Keratinocyte (primary cell): ENCODE measurements at regions not wholly inside any gene's neighbourhood (a gene's known extent, or its start where the extent isn't known, plus 50 kb on each side); places are given as distances from the start of the nearest gene placed in this dataset.

Experiments
- DNase-seq: peaks from one replicate; pipeline ENCODE4 v3.0.0-alpha.2; 2011; ENCODE audit warnings: low read depth, missing footprints, low spot score
- FAIRE-seq: peaks from 2 replicates; lab custom pipeline; 2011; peaks lifted over from hg19 to GRCh38; lab: Jason Lieb, UNC
- H2AFZ ChIP-seq: 2 replicates; pipeline ENCODE4 v1.6.0; 2012; ENCODE audit warnings: low read length, control low read depth, inconsistent platforms; ENCODE audit not compliant: control insufficient read depth
- H3K27ac ChIP-seq: 2 replicates; pipeline ENCODE4 v1.5.1; 2011; ENCODE audit warnings: low read length; ENCODE audit not compliant: control insufficient read depth, insufficient read depth
- H3K27me3 ChIP-seq: 3 replicates; pipeline ENCODE4 v1.6.0; 2011; ENCODE audit warnings: low read length; ENCODE audit not compliant: control insufficient read depth, insufficient read depth; ENCODE audit errors: extremely low read depth
- H3K36me3 ChIP-seq, 2 experiments: 2 replicates in 1 of 2; 3 replicates in 1 of 2; pipeline ENCODE4 v1.5.1; 2011; ENCODE audit warnings: low read length in 2 of 2, mild to moderate bottlenecking in 1 of 2; ENCODE audit not compliant: control insufficient read depth in 2 of 2, insufficient read depth in 2 of 2; ENCODE audit errors: extremely low read depth in 1 of 2
- H3K4me1 ChIP-seq: 3 replicates; pipeline ENCODE4 v1.5.1; 2011; ENCODE audit warnings: low read length; ENCODE audit not compliant: control insufficient read depth, insufficient read depth; ENCODE audit errors: extremely low read depth
- H3K4me2 ChIP-seq: 3 replicates; pipeline ENCODE4 v1.6.0; 2011; ENCODE audit warnings: low read depth, low read length; ENCODE audit not compliant: control insufficient read depth, insufficient read depth; ENCODE audit errors: extremely low read depth
- H3K4me3 ChIP-seq, 3 experiments: fragments of 200-600 bp in 1 of 3; sonication (generic) in 1 of 3; 2 replicates in 2 of 3; 3 replicates in 1 of 3; pipeline ENCODE4 v1.5.1; 2011 to 2016; ENCODE audit warnings: low read length in 3 of 3, mild to moderate bottlenecking in 3 of 3, control low read depth in 2 of 3, inconsistent platforms in 1 of 3, low read depth in 1 of 3, mixed read lengths in 1 of 3, mixed run types in 1 of 3, moderate library complexity in 1 of 3; ENCODE audit not compliant: control insufficient read depth in 2 of 3, insufficient read depth in 2 of 3; ENCODE audit errors: extremely low read depth in 1 of 3
- H3K79me2 ChIP-seq: 2 replicates; pipeline ENCODE4 v1.6.0; 2012; ENCODE audit warnings: low read length; ENCODE audit not compliant: control insufficient read depth, insufficient read depth
- H3K9ac ChIP-seq: 3 replicates; pipeline ENCODE4 v1.6.0; 2011; ENCODE audit warnings: low read length; ENCODE audit not compliant: control insufficient read depth, insufficient read depth; ENCODE audit errors: extremely low read depth
- H3K9me1 ChIP-seq: 3 replicates; pipeline ENCODE4 v1.6.0; 2011; ENCODE audit warnings: low read length; ENCODE audit not compliant: control insufficient read depth, insufficient read depth; ENCODE audit errors: extremely low read depth
- H3K9me3 ChIP-seq: 2 replicates; pipeline ENCODE4 v1.5.1; 2012; ENCODE audit warnings: low read depth, low read length; ENCODE audit not compliant: control insufficient read depth
- H4K20me1 ChIP-seq: 3 replicates; pipeline ENCODE4 v1.6.0; 2011; ENCODE audit warnings: low read length; ENCODE audit not compliant: control insufficient read depth, insufficient read depth; ENCODE audit errors: extremely low read depth
- CTCF ChIP-seq, 3 experiments: IDR thresholded peaks in 1 of 3; conservative IDR thresholded peaks in 1 of 3; optimal IDR thresholded peaks in 1 of 3; 2 replicates in 2 of 3; 3 replicates in 1 of 3; pipeline versions ENCODE3 to v1.5.1; 2011; ENCODE audit warnings: low read length in 3 of 3, mild to moderate bottlenecking in 3 of 3, moderate library complexity in 2 of 3, control low read depth in 1 of 3, inconsistent platforms in 1 of 3; ENCODE audit not compliant: insufficient read depth in 2 of 3; ENCODE audit errors: extremely low read depth in 1 of 3
- EZH2 ChIP-seq: IDR thresholded peaks from one replicate; pipeline ENCODE4 v1.6.1; 2012; ENCODE audit warnings: inconsistent platforms, mild to moderate bottlenecking, low read length, moderate library complexity
- dilution Hi-C: fragments of 300-500 bp; cut with MboI; formaldehyde crosslinking; loops from one replicate; pipeline ENCODE4 v1.7.0; 2020; ENCODE audit warnings: low sequenced_read_pairs; ENCODE audit not compliant: extremely low pct_ligation_motif_present

- TF ChIP-seq EZH2 = no peak
- no peak for TF ChIP-seq CTCF (optimal IDR thresholded peaks at IDR 0.05 in 1 of 3, IDR thresholded peaks at IDR 0.05 in 1 of 3, conservative IDR thresholded peaks at IDR 0.05 in 1 of 3; ENCODE audit: extremely low read depth in 1 of 3, insufficient read depth in 2 of 3, low read length in 3 of 3)
- DNase-seq (peak; percentile 46), FAIRE-seq (no peak)
- H3K9ac ChIP-seq = no peak overlapping the region
- dilution Hi-C loops = no loop called here
- H3K36me3 ChIP-seq = no peaks in the 10 kb centered on the region
- H3K27ac ChIP-seq = no peak overlapping the region
- H3K4me3 ChIP-seq = no peak overlapping the region
- no peaks in the 10 kb centered on the region for H4K20me1 ChIP-seq
- peak overlapping the region; percentile 12 for H3K4me2 ChIP-seq
- H2AFZ ChIP-seq = peak overlapping the region; percentile 36
- H3K4me1 ChIP-seq = peaks cover 13% of the 10 kb centered on the region
- no peaks in the 10 kb centered on the region for H3K9me3 ChIP-seq
- H3K9me1 ChIP-seq = no peaks in the 10 kb centered on the region
- H3K27me3 ChIP-seq = no peaks in the 10 kb centered on the region
- no peaks in the 10 kb centered on the region for H3K79me2 ChIP-seq
Measured at GRCh38 chr12:47303995-47304560, 224.3 kb upstream of the AMIGO2 start.

- TF ChIP-seq CTCF (optimal IDR thresholded peaks at IDR 0.05 in 1 of 3, IDR thresholded peaks at IDR 0.05 in 1 of 3, conservative IDR thresholded peaks at IDR 0.05 in 1 of 3; ENCODE audit: extremely low read depth in 1 of 3, insufficient read depth in 2 of 3, low read length in 3 of 3) (no peak), EZH2 (no peak)
- H3K4me3 ChIP-seq = no peak overlapping the region
- H2AFZ ChIP-seq = no peak overlapping the region
- no peak overlapping the region for H3K9ac ChIP-seq
- no peak for DNase-seq
- H3K9me3 ChIP-seq = no peaks in the 10 kb centered on the region
- H3K9me1 ChIP-seq = no peaks in the 10 kb centered on the region
- no peaks in the 10 kb centered on the region for H3K27me3 ChIP-seq
- no peaks in the 10 kb centered on the region for H3K36me3 ChIP-seq
- no peak overlapping the region for H3K4me2 ChIP-seq
- H3K4me1 ChIP-seq = peaks cover 13% of the 10 kb centered on the region
- FAIRE-seq = no peak
- H4K20me1 ChIP-seq = no peaks in the 10 kb centered on the region
- H3K79me2 ChIP-seq = no peaks in the 10 kb centered on the region
- no peak overlapping the region for H3K27ac ChIP-seq
- dilution Hi-C loops = no loop called here
Measured at GRCh38 chr12:47303207-47303606, 223.4 kb upstream of the AMIGO2 start.
